Mesendoderm (in vitro differentiated cells): ENCODE measurements at regions not wholly inside any gene's neighbourhood (a gene's known extent, or its start where the extent isn't known, plus 50 kb on each side); places are given as distances from the start of the nearest gene placed in this dataset.
A peak's percentile ranks its signal among the peaks of the same experiment; 100 is the strongest.

Source experiments
- DNase-seq: peaks from one replicate; pipeline ENCODE4 v3.0.0; 2013
- H2AK5ac ChIP-seq: 2 replicates; pipeline ENCODE4 v1.6.1; 2013; ENCODE audit warnings: low read length, inconsistent platforms
- H2BK120ac ChIP-seq: 2 replicates; pipeline ENCODE4 v1.6.1; 2013; ENCODE audit warnings: low read depth, mild to moderate bottlenecking, low read length, moderate library complexity, mixed read lengths
- H2BK15ac ChIP-seq: replicated peaks from 2 replicates; pipeline ENCODE4 v1.6.1; 2013; ENCODE audit warnings: low read depth, mild to moderate bottlenecking, moderate library complexity
- H2BK5ac ChIP-seq: 2 replicates; pipeline ENCODE4 v1.6.1; 2013; ENCODE audit warnings: low read length, inconsistent platforms
- H3K18ac ChIP-seq: 2 replicates; pipeline ENCODE4 v1.6.1; 2013; ENCODE audit warnings: mild to moderate bottlenecking, low read length, mixed read lengths
- H3K23ac ChIP-seq: one replicate; pipeline ENCODE4 v1.6.1; 2013; ENCODE audit warnings: low read length
- H3K27ac ChIP-seq: 2 replicates; pipeline ENCODE4 v1.5.1; 2013; ENCODE audit warnings: low read depth, mild to moderate bottlenecking, inconsistent platforms, low read length, moderate library complexity
- H3K27me3 ChIP-seq: 2 replicates; pipeline ENCODE4 v1.6.1; 2013; ENCODE audit warnings: low read length, control low read depth, mild to moderate bottlenecking, inconsistent platforms; ENCODE audit not compliant: insufficient read depth, poor library complexity
- H3K36me3 ChIP-seq: 2 replicates; pipeline ENCODE4 v1.6.1; 2013; ENCODE audit warnings: low read length, inconsistent platforms; ENCODE audit not compliant: control insufficient read depth, insufficient read depth
- H3K4ac ChIP-seq: one replicate; pipeline ENCODE4 v1.6.1; 2013; ENCODE audit warnings: low read depth, mild to moderate bottlenecking, low read length, moderate library complexity
- H3K4me1 ChIP-seq: 2 replicates; pipeline ENCODE4 v1.6.1; 2013; ENCODE audit warnings: low read depth, low read length, inconsistent platforms; ENCODE audit not compliant: control insufficient read depth
- H3K4me2 ChIP-seq: 2 replicates; pipeline ENCODE4 v1.6.1; 2013; ENCODE audit warnings: low read length
- H3K4me3 ChIP-seq: 2 replicates; pipeline ENCODE4 v1.5.1; 2013; ENCODE audit warnings: mild to moderate bottlenecking, low read length
- H3K56ac ChIP-seq: one replicate; pipeline ENCODE4 v1.6.1; 2013; ENCODE audit warnings: low read length
- H3K79me1 ChIP-seq: 2 replicates; pipeline ENCODE4 v1.6.1; 2013; ENCODE audit warnings: low read length, inconsistent platforms
- H3K79me2 ChIP-seq: 2 replicates; pipeline ENCODE4 v1.6.1; 2013; ENCODE audit warnings: mild to moderate bottlenecking, low read length; ENCODE audit not compliant: control insufficient read depth, insufficient read depth
- H3K9ac ChIP-seq: 2 replicates; pipeline ENCODE4 v1.6.1; 2013; ENCODE audit warnings: low read length, inconsistent platforms
- H4K5ac ChIP-seq: one replicate; pipeline ENCODE4 v1.6.1; 2013; ENCODE audit warnings: low read length
- H4K8ac ChIP-seq: one replicate; pipeline ENCODE4 v1.6.1; 2013; ENCODE audit warnings: low read depth, mild to moderate bottlenecking, control low read depth, low read length, moderate library complexity
- WGBS: extraction: QIAGEN DNeasy Blood & Tissue Kit; methylation state at CpG from one replicate; pipeline ENCODE4 v1.1.7; 2013; ENCODE audit warnings: low lambda C conversion rate, missing lambda C conversion rate; ENCODE audit not compliant: insufficient coverage; ENCODE audit errors: extremely low coverage; 5-methylcytosine and 5-hydroxymethylcytosine counted together

- no peaks in the 10 kb centered on the region for H3K36me3 ChIP-seq
- H3K27me3 ChIP-seq: no peaks in the 10 kb centered on the region
- H2BK120ac ChIP-seq: no peak overlapping the region
- no peak overlapping the region for H3K9ac ChIP-seq
- no peak for DNase-seq
- H3K79me2 ChIP-seq: no peaks in the 10 kb centered on the region
- H4K5ac ChIP-seq: no peak overlapping the region
- H3K18ac ChIP-seq: no peak overlapping the region
- H3K79me1 ChIP-seq: no peaks in the 10 kb centered on the region
- H3K4me1 ChIP-seq: no peaks in the 10 kb centered on the region
- H3K4me2 ChIP-seq: no peak overlapping the region
- H2AK5ac ChIP-seq: no peak overlapping the region
- H3K4ac ChIP-seq: no peak overlapping the region
- H3K56ac ChIP-seq: no peak overlapping the region
- H2BK15ac ChIP-seq: no peak overlapping the region
- no peak overlapping the region for H3K23ac ChIP-seq
- no peak overlapping the region for H4K8ac ChIP-seq
- WGBS: no CpG with 5 or more reads among the region's 2 CpGs
- H3K27ac ChIP-seq: no peak overlapping the region
- H2BK5ac ChIP-seq: no peak overlapping the region
- no peak overlapping the region for H3K4me3 ChIP-seq
Measured at GRCh38 chr16:59424714-59425273, 690.7 kb upstream of the GOT2 start.

DNA sequence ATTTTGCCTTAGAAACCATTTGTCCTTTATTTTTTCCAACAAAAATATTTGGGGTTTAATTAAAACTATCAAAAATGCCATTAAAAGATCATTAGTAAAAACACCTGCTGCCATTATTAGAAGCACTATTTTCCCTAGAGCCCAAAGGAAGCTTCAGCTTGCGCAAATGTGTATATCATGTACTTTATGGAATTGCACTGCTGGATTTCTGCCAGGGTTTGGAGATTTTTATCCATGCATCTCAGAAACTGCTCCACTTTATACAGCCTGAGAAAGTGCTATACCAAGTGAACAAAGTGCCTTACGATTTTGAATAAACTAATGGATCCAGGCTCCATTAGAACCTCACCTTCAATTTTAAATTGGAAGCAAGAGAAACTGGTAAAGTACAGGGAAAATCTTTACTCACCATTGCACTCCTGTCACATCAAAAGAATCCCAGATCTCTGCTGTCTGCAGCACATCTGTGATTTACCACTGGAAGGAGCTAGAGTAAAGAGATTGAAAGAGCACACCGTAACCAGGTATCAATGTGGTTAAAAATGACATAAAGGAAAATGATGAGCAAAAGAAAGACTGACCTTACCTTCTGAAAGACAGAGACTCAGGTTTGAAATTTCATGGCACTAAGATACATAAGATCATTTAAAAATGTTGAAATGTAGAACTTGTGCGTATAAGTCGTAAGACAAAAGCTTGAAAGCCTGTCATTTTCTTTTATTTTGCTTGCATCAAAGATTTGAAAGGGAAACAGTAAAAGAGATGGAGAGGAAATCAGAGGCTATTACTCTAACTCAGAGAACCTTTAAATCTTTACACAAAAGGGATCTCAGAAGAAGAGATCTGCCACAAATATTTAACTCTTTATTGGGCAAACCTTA, 678.1 kb upstream of the GOT2 start:
- no peak overlapping the region for H3K18ac ChIP-seq
- H4K8ac ChIP-seq: no peak overlapping the region
- H2BK120ac ChIP-seq: no peak overlapping the region
- H3K36me3 ChIP-seq: no peaks in the 10 kb centered on the region
- H3K4me3 ChIP-seq: no peak overlapping the region
- H3K56ac ChIP-seq: no peak overlapping the region
- H3K79me1 ChIP-seq: no peaks in the 10 kb centered on the region
- H3K4me1 ChIP-seq: no peaks in the 10 kb centered on the region
- H3K27me3 ChIP-seq: no peaks in the 10 kb centered on the region
- H2BK15ac ChIP-seq: no peak overlapping the region
- no peak overlapping the region for H2BK5ac ChIP-seq
- H3K79me2 ChIP-seq: no peaks in the 10 kb centered on the region
- no peak overlapping the region for H3K4ac ChIP-seq
- H2AK5ac ChIP-seq: no peak overlapping the region
- WGBS: no CpG with 5 or more reads among the region's 5 CpGs
- no peak overlapping the region for H3K27ac ChIP-seq
- no peak overlapping the region for H3K9ac ChIP-seq
- peak; percentile 59 for DNase-seq
- H3K23ac ChIP-seq: no peak overlapping the region
- H3K4me2 ChIP-seq: no peak overlapping the region
- no peak overlapping the region for H4K5ac ChIP-seq

DNA sequence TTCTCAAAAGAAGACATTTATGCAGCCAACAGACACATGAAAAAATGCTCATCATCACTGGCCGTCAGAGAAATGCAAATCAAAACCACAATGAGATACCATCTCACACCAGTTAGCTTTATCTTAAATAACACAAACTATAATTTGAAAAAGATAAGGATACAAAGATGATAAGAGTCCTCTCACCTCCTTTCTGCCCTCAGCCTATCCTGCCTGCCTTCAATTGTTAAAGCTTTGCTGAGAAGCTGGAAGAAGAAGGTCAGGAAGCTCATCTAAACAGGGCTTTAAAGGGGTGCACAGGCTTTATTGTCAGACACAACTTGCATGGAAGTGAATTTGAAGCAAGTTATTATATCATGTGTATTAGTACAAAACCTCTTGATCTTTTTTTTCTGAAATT, 676.3 kb upstream of the GOT2 start:
- no peak overlapping the region for H2BK120ac ChIP-seq
- no peak overlapping the region for H3K27ac ChIP-seq
- no peak overlapping the region for H2BK5ac ChIP-seq
- H3K4me1 ChIP-seq: no peaks in the 10 kb centered on the region
- H3K18ac ChIP-seq: no peak overlapping the region
- no peak overlapping the region for H3K4ac ChIP-seq
- no peak overlapping the region for H3K56ac ChIP-seq
- H2BK15ac ChIP-seq: no peak overlapping the region
- H3K79me2 ChIP-seq: no peaks in the 10 kb centered on the region
- no peak overlapping the region for H3K9ac ChIP-seq
- no peak overlapping the region for H4K8ac ChIP-seq
- no peaks in the 10 kb centered on the region for H3K36me3 ChIP-seq
- no CpG with 5 or more reads among the region's 1 CpG for WGBS
- DNase-seq: peak; percentile 53
- no peak overlapping the region for H4K5ac ChIP-seq
- no peaks in the 10 kb centered on the region for H3K27me3 ChIP-seq
- H3K79me1 ChIP-seq: no peaks in the 10 kb centered on the region
- H3K23ac ChIP-seq: no peak overlapping the region
- no peak overlapping the region for H2AK5ac ChIP-seq
- no peak overlapping the region for H3K4me3 ChIP-seq
- H3K4me2 ChIP-seq: no peak overlapping the region

DNA sequence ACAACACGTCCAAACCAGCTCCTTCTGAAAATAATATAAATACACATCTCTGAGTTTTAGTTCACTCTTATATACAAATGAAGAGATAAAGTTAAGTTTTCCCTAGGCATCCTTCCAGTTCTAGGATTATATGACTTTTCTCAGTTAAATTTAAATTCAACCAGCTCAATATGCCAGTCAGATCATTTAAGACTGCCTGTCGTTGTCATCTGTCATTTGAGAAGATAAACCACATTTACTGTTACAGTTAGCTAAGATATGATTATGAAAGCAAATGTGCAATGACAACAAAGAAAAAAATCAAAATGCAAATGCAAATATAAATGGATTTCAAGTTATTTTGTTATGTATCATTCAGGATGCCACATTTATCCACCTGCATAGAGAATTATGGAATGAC, 671.7 kb upstream of the GOT2 start:
- Histone ChIP-seq H3K4me2 (no peak overlapping the region), H3K23ac (no peak overlapping the region), H3K4me1 (no peaks in the 10 kb centered on the region), H2BK15ac (no peak overlapping the region), H3K9ac (no peak overlapping the region), H2AK5ac (no peak overlapping the region), H2BK5ac (no peak overlapping the region), H3K4ac (no peak overlapping the region), H3K79me1 (no peaks in the 10 kb centered on the region), H3K18ac (no peak overlapping the region), H3K36me3 (no peaks in the 10 kb centered on the region), H2BK120ac (no peak overlapping the region), H3K79me2 (no peaks in the 10 kb centered on the region), H4K5ac (no peak overlapping the region), H3K27me3 (no peaks in the 10 kb centered on the region), H3K4me3 (no peak overlapping the region), H4K8ac (no peak overlapping the region), H3K27ac (no peak overlapping the region), H3K56ac (no peak overlapping the region)
- DNase-seq: no peak
- WGBS: no CpG with 5 or more reads among the region's 2 CpGs

DNA sequence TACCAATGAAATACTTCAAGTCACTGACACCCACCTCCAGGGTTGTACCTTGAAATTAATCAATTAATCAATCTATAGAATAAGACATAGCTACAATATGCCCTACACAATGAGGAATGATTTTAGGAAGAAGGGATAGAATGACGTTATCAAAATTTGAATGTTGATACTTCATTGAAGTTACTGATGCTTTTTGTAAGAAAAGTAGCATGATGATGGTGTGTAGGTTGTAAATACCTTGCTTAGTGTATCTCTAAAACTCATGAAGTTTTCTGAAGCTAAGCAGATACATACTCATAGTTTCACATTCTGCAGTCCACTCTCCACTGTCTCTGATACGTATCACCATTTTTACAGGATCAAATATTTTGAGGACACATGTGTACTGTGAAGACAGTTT, 670.4 kb upstream of the GOT2 start:
- Histone ChIP-seq H3K27ac (no peak overlapping the region), H3K79me1 (no peaks in the 10 kb centered on the region), H3K4me1 (no peaks in the 10 kb centered on the region), H2AK5ac (no peak overlapping the region), H3K27me3 (no peaks in the 10 kb centered on the region), H3K79me2 (no peaks in the 10 kb centered on the region), H4K5ac (no peak overlapping the region), H3K36me3 (no peaks in the 10 kb centered on the region), H3K4me3 (no peak overlapping the region), H2BK120ac (no peak overlapping the region), H3K56ac (no peak overlapping the region), H3K18ac (no peak overlapping the region), H2BK5ac (no peak overlapping the region), H4K8ac (no peak overlapping the region), H3K9ac (no peak overlapping the region), H3K4ac (no peak overlapping the region), H3K4me2 (no peak overlapping the region), H2BK15ac (no peak overlapping the region), H3K23ac (no peak overlapping the region)
- DNase-seq: no peak
- no CpG with 5 or more reads among the region's 2 CpGs for WGBS

- no peaks in the 10 kb centered on the region for H3K79me1 ChIP-seq
Measured at GRCh38 chr16:59400830-59401229, 666.7 kb upstream of the GOT2 start.

More at GRCh38 chr16:59400830-59401229, 666.7 kb upstream of the GOT2 start:
- Histone ChIP-seq H4K5ac (no peak overlapping the region), H3K23ac (no peak overlapping the region), H3K4ac (no peak overlapping the region), H2BK5ac (no peak overlapping the region), H3K9ac (no peak overlapping the region), H4K8ac (no peak overlapping the region), H3K27me3 (no peaks in the 10 kb centered on the region), H3K4me2 (no peak overlapping the region), H2BK15ac (no peak overlapping the region), H3K4me3 (no peak overlapping the region), H3K56ac (no peak overlapping the region), H3K36me3 (no peaks in the 10 kb centered on the region), H2AK5ac (no peak overlapping the region), H3K27ac (no peak overlapping the region), H3K4me1 (no peaks in the 10 kb centered on the region), H2BK120ac (no peak overlapping the region), H3K79me2 (no peaks in the 10 kb centered on the region), H3K18ac (no peak overlapping the region)
- no peak for DNase-seq
